Astrocyte of the cerebellum (primary cell): ENCODE measurements at regions not wholly inside any gene's neighbourhood (a gene's known extent, or its start where the extent isn't known, plus 50 kb on each side); places are given as distances from the start of the nearest gene placed in this dataset.

Experiments used
- DNase-seq: peaks from one replicate; pipeline ENCODE4 v3.0.0-alpha.2; 2011; ENCODE audit warnings: low read depth
- H3K4me3 ChIP-seq: 2 replicates; pipeline ENCODE4 v1.5.1; 2011; ENCODE audit warnings: mild to moderate bottlenecking, low read depth, low read length, moderate library complexity
- CTCF ChIP-seq: IDR thresholded peaks from 2 replicates; pipeline ENCODE4 v1.5.1; 2012; ENCODE audit warnings: low read length, low read depth, moderate library complexity, mild to moderate bottlenecking; ENCODE audit errors: missing control alignments
- in situ Hi-C: cut with HindIII; loops from 2 replicates; pipeline ENCODE4 v1.10.0; 2017; ENCODE audit warnings: low sequenced_read_pairs

GRCh38 chr12:34097213-34097612 is 74.9 kb downstream of the ALG10 start:
- TF ChIP-seq CTCF: no peak
- in situ Hi-C loops: no loop called here
- no peak overlapping the region for H3K4me3 ChIP-seq
- DNase-seq: no peak

GRCh38 chr12:34105392-34105933 is 83.2 kb downstream of the ALG10 start:
- in situ Hi-C loops: no loop called here
- H3K4me3 ChIP-seq: no peak overlapping the region
- no peak for TF ChIP-seq CTCF
- no peak for DNase-seq

- no peak overlapping the region for H3K4me3 ChIP-seq
- no peak for DNase-seq
- TF ChIP-seq CTCF: no peak
- in situ Hi-C loops: no loop called here
Observed at GRCh38 chr12:34106172-34106571, 83.9 kb downstream of the ALG10 start.

- no peak for TF ChIP-seq CTCF
- no peak overlapping the region for H3K4me3 ChIP-seq
- DNase-seq: no peak
- in situ Hi-C loops: no loop called here
Observed at GRCh38 chr12:34107016-34107415, 84.7 kb downstream of the ALG10 start.

- in situ Hi-C loops: no loop called here
- no peak for TF ChIP-seq CTCF
- H3K4me3 ChIP-seq: no peak overlapping the region
- DNase-seq: no peak
Observed at GRCh38 chr12:34107781-34108404, 85.6 kb downstream of the ALG10 start.

- H3K4me3 ChIP-seq: no peak overlapping the region
- TF ChIP-seq CTCF: no peak
- in situ Hi-C loops: no loop called here
- no peak for DNase-seq
Observed at GRCh38 chr12:34108405-34108803, 86.1 kb downstream of the ALG10 start.
